ENCODE measurements at regions not wholly inside any gene's neighbourhood (a gene's known extent, or its start where the extent isn't known, plus 50 kb on each side); places are given as distances from the start of the nearest gene placed in this dataset.

- Histone ChIP-seq H3K27ac (no peak overlapping the region), H3K36me3 (no peaks in the 10 kb centered on the region), H3K9me3 (ENCODE audit: low read depth) (no peaks in the 10 kb centered on the region), H3K27me3 (peaks cover 3% of the 10 kb centered on the region), H3K4me3 (no peak overlapping the region), H3K4me1 (ENCODE audit: low read depth) (peaks cover 17% of the 10 kb centered on the region)
- DNase-seq (ENCODE audit: low read depth in 1 of 2, low spot score in 1 of 2), result no peak
- no peak for TF ChIP-seq CTCF (IDR thresholded peaks at IDR 0.05; ENCODE audit: low read depth, low read length)
Observed at GRCh38 chr6:126701676-126702560, 362.0 kb downstream of the CENPW start.

- no peak for TF ChIP-seq CTCF (IDR thresholded peaks at IDR 0.05; ENCODE audit: low read depth, low read length)
- no peaks in the 10 kb centered on the region for H3K9me3 ChIP-seq (ENCODE audit: low read depth)
- H3K4me1 ChIP-seq (ENCODE audit: low read depth), result peaks cover 27% of the 10 kb centered on the region
- H3K27ac ChIP-seq, result no peak overlapping the region
- H3K27me3 ChIP-seq, result no peaks in the 10 kb centered on the region
- H3K36me3 ChIP-seq, result no peaks in the 10 kb centered on the region
- DNase-seq (ENCODE audit: low read depth in 1 of 2, low spot score in 1 of 2), result no peak
- no peak overlapping the region for H3K4me3 ChIP-seq
Observed at GRCh38 chr6:126716032-126716431, 376.1 kb downstream of the CENPW start.

GRCh38 chr6:126716826-126717509 lies 377.1 kb downstream of the CENPW start:
- DNase-seq (ENCODE audit: low read depth in 1 of 2, low spot score in 1 of 2), result peak in 1 of 2 donors; percentile 28
- Histone ChIP-seq H3K4me3 (no peak overlapping the region), H3K27me3 (no peaks in the 10 kb centered on the region), H3K36me3 (no peaks in the 10 kb centered on the region), H3K27ac (no peak overlapping the region), H3K9me3 (ENCODE audit: low read depth) (no peaks in the 10 kb centered on the region), H3K4me1 (ENCODE audit: low read depth) (peaks cover 27% of the 10 kb centered on the region)
- TF ChIP-seq CTCF (IDR thresholded peaks at IDR 0.05; ENCODE audit: low read depth, low read length), result no peak

- H3K9me3 ChIP-seq (ENCODE audit: low read depth), result no peaks in the 10 kb centered on the region
- H3K4me1 ChIP-seq (ENCODE audit: low read depth), result peaks cover 27% of the 10 kb centered on the region
- no peak for TF ChIP-seq CTCF (IDR thresholded peaks at IDR 0.05; ENCODE audit: low read depth, low read length)
- no peak overlapping the region for H3K4me3 ChIP-seq
- DNase-seq (ENCODE audit: low read depth in 1 of 2, low spot score in 1 of 2), result no peak
- H3K27me3 ChIP-seq, result no peaks in the 10 kb centered on the region
- H3K36me3 ChIP-seq, result no peaks in the 10 kb centered on the region
- peak overlapping the region; percentile 22 for H3K27ac ChIP-seq
Observed at GRCh38 chr6:126718600-126719327, 378.8 kb downstream of the CENPW start.

GRCh38 chr6:126720304-126720703 lies 380.4 kb downstream of the CENPW start:
- no peaks in the 10 kb centered on the region for H3K9me3 ChIP-seq (ENCODE audit: low read depth)
- no peak overlapping the region for H3K4me3 ChIP-seq
- H3K27me3 ChIP-seq, result no peaks in the 10 kb centered on the region
- no peaks in the 10 kb centered on the region for H3K36me3 ChIP-seq
- TF ChIP-seq CTCF (IDR thresholded peaks at IDR 0.05; ENCODE audit: low read depth, low read length), result no peak
- peaks cover 23% of the 10 kb centered on the region for H3K4me1 ChIP-seq (ENCODE audit: low read depth)
- no peak for DNase-seq (ENCODE audit: low read depth in 1 of 2, low spot score in 1 of 2)
- no peak overlapping the region for H3K27ac ChIP-seq

Measured in cardiac muscle cell (in vitro differentiated cells and primary cell).